DND-41 (cell line): ENCODE measurements at regions not wholly inside any gene's neighbourhood (a gene's known extent, or its start where the extent isn't known, plus 50 kb on each side); places are given as distances from the start of the nearest gene placed in this dataset.

Experiments
- CTCF ChIP-seq: IDR thresholded peaks from 2 replicates; pipeline ENCODE4 v1.5.1; 2012; ENCODE audit warnings: borderline replicate concordance, low read length, moderate library complexity, mild to moderate bottlenecking; ENCODE audit not compliant: poor library complexity, severe bottlenecking; ENCODE audit errors: extremely low read depth
- EZH2 ChIP-seq: IDR thresholded peaks from 3 replicates; pipeline ENCODE4 v1.6.1; 2012; ENCODE audit warnings: borderline replicate concordance, low read depth, mild to moderate bottlenecking, moderate library complexity, low read length, inconsistent platforms; ENCODE audit not compliant: severe bottlenecking

GRCh38 chr3:162224746-162225145, 728.1 kb downstream of the OTOL1 start:
- no peak for TF ChIP-seq CTCF
- TF ChIP-seq EZH2: no peak
